ENCODE measurements at regions not wholly inside any gene's neighbourhood (a gene's known extent, or its start where the extent isn't known, plus 50 kb on each side); places are given as distances from the start of the nearest gene placed in this dataset.

DNA sequence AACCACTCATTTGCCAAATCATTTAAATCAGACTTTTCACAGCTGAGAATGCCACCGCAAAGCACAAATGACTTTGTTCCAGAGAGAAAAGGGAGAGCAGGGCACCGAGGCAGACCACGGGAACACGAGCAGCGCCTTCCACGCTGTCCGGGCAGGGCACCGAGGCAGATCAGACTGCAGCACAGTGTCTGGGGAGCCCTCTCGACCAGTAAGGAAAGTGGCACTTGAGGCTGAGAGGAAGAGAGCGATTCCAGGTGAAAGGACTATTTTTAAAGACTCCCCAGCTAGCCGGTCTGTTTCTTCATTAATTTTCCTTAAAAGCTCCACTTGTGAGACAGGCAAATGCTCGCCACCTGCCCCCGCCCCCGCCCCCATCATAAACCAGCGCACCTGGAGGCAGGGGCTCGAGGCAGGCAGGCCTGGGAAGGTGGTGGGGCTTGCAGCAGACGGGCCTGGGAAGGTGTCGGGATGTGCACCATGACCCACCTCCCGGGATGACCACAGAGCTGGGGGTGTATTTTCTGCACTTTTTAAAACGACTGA is 80.9 kb upstream of the CTDP1 start (continued):
- TF ChIP-seq, protein P1, sequence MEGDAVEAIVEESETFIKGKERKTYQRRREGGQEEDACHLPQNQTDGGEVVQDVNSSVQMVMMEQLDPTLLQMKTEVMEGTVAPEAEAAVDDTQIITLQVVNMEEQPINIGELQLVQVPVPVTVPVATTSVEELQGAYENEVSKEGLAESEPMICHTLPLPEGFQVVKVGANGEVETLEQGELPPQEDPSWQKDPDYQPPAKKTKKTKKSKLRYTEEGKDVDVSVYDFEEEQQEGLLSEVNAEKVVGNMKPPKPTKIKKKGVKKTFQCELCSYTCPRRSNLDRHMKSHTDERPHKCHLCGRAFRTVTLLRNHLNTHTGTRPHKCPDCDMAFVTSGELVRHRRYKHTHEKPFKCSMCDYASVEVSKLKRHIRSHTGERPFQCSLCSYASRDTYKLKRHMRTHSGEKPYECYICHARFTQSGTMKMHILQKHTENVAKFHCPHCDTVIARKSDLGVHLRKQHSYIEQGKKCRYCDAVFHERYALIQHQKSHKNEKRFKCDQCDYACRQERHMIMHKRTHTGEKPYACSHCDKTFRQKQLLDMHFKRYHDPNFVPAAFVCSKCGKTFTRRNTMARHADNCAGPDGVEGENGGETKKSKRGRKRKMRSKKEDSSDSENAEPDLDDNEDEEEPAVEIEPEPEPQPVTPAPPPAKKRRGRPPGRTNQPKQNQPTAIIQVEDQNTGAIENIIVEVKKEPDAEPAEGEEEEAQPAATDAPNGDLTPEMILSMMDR (IDR thresholded peaks at IDR 0.05 in 2 of 3, conservative IDR thresholded peaks at IDR 0.05 in 1 of 3; ENCODE audit: borderline replicate concordance in 1 of 3, insufficient read depth in 1 of 3, low read depth in 2 of 3, low read length in 2 of 3), result no peak
- TF ChIP-seq TCF7L2 (IDR thresholded peaks at IDR 0.05; ENCODE audit: borderline replicate concordance, extremely low read depth, insufficient read depth, insufficient read length) (no peak), POLR2AphosphoS5 (IDR thresholded peaks at IDR 0.05; ENCODE audit: low read depth, low read length) (no peak)

DNA sequence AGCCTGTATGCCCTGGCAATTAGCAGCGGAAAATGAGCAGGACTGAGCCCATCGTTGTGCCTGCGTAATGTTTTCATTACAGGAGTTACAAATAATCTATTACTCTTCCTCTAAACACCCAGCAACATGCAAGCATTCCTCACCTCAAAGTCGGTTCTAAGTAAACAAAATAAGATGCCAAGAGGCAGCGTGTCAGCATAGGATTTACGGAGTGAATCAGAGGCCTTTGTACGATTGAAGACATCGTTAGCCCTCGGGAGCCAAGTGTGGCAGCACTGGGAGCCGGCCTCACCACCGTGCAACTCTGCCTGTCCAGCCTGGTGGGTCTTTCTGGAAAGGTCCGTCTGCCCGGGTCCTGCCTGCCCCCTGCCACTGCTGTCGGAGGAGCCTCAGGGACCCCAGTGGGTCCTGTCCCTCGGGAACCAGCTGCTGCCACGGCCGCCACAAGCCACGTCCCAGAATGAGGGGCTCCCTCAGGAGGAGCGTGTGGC is 80.1 kb upstream of the CTDP1 start:
- Histone ChIP-seq H3K4me1 (ENCODE audit: control insufficient read depth in 1 of 2, insufficient read depth in 2 of 2, low read length in 2 of 2) (no peaks in the 10 kb centered on the region), H3K36me3 (ENCODE audit: control insufficient read depth in 1 of 2, insufficient read depth in 2 of 2, low read length in 2 of 2) (no peaks in the 10 kb centered on the region), H3K27ac (ENCODE audit: low read depth, low read length) (no peak overlapping the region), H3K9ac (ENCODE audit: low read length) (no peak overlapping the region), H3K4me3 (replicated peaks in 1 of 2; ENCODE audit: low read depth in 1 of 2, low read length in 2 of 2) (no peak overlapping the region), H3K9me3 (ENCODE audit: control insufficient read depth in 1 of 2, insufficient read depth in 1 of 2, low read depth in 1 of 2, low read length in 2 of 2) (no peaks in the 10 kb centered on the region), H3K79me2 (ENCODE audit: insufficient read depth, low read length) (no peaks in the 10 kb centered on the region), H2AFZ (ENCODE audit: low read depth, low read length, poor library complexity, severe bottlenecking) (no peak overlapping the region), H3K27me3 (ENCODE audit: insufficient read depth, low read length) (peaks cover 29% of the 10 kb centered on the region), H4K20me1 (ENCODE audit: insufficient read depth) (no peaks in the 10 kb centered on the region), H3K4me2 (ENCODE audit: low read length) (no peak overlapping the region), H3K9me2 (ENCODE audit: insufficient read depth) (no peaks in the 10 kb centered on the region)
- DNase-seq (ENCODE audit: low read depth, low spot score), result no peak
- CTCF ChIA-PET, result no interaction called here
- TF ChIP-seq YY1 (IDR thresholded peaks at IDR 0.05; ENCODE audit: extremely low read depth, insufficient replicate concordance, low read depth, low read length) (no peak), ELF1 (IDR thresholded peaks at IDR 0.05; ENCODE audit: borderline replicate concordance, low read depth) (no peak), SRF (IDR thresholded peaks at IDR 0.05; ENCODE audit: low read depth) (no peak), EZH2 (IDR thresholded peaks at IDR 0.05) (no peak)
- intact Hi-C loops (cut with micrococcal nuclease), result no loop called here
- RAD21 ChIA-PET (ENCODE audit: low non-redundant PET in 1 of 2, low total read pairs in 2 of 2, uncharacterized antibody in 2 of 2, unreplicated experiment in 2 of 2), result no interaction called here
- ATAC-seq, result no peak
- BruUV-seq (replicated peaks), result no TSS peak
- POLR2A ChIA-PET, result no interaction called here
